IMR-90 (cell line): ENCODE measurements at regions not wholly inside any gene's neighbourhood (a gene's known extent, or its start where the extent isn't known, plus 50 kb on each side); places are given as distances from the start of the nearest gene placed in this dataset.

Source experiments
- BHLHE40 ChIP-seq: fragments of 150-350 bp; IDR thresholded peaks from 2 replicates; pipeline ENCODE4 v1.6.1; 2016; ENCODE audit warnings: mild to moderate bottlenecking, low read depth, low read length
- FOS ChIP-seq: fragments of 150-350 bp; IDR thresholded peaks from 2 replicates; pipeline ENCODE4 v1.6.1; 2016; ENCODE audit warnings: low read depth, low read length
- MAFK ChIP-seq: IDR thresholded peaks from 2 replicates; pipeline ENCODE4 v1.6.1; 2012; ENCODE audit warnings: low read depth, low read length, improper control_type of control experiment
- NFE2L2 ChIP-seq: fragments of 150-350 bp; IDR thresholded peaks from 2 replicates; pipeline ENCODE4 v1.6.1; 2016; ENCODE audit warnings: low read depth, mild to moderate bottlenecking, low read length
- POLR2A ChIP-seq: IDR thresholded peaks from 2 replicates; pipeline ENCODE4 v1.6.1; 2012; ENCODE audit warnings: mild to moderate bottlenecking, low read depth, low read length
- RAD21 ChIP-seq: IDR thresholded peaks from 2 replicates; pipeline ENCODE4 v1.6.1; 2012; ENCODE audit warnings: low read length, improper control_type of control experiment
- TF ChIP-seq, protein P1 (sequence below): conservative IDR thresholded peaks from 2 replicates; pipeline ENCODE4 v1.5.1; 2012; ENCODE audit warnings: mild to moderate bottlenecking, low read depth, low read length, improper control_type of control experiment
- TF ChIP-seq, protein P2 (sequence below): fragments of 150-350 bp; IDR thresholded peaks from 2 replicates; pipeline ENCODE4 v1.6.1; 2017; ENCODE audit warnings: mild to moderate bottlenecking, antibody characterized with exemption, low read length, low read depth

DNA sequence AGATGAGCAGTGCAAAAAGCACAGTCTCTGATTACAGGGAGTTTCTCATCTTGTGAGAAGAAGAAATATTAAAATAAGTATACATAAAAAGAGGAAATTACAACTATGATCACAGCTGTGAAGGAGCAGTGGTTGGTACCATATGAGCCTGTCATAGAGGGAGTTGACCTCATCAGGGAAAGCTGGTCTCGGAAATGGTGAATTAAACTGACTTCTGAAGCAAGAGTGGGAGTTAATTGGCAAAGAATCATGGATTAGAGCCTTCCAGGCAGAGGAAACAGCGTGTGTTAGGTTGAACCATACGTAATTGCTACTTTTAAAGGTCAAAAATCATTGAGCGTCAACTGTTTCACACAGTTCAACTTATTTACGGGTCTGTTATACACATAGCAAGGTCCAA lies 539.1 kb downstream of the EDEM1 start:
- TF ChIP-seq POLR2A (no peak), FOS (no peak), NFE2L2 (no peak), RAD21 (no peak), BHLHE40 (no peak), MAFK (no peak)
- TF ChIP-seq, protein P1, sequence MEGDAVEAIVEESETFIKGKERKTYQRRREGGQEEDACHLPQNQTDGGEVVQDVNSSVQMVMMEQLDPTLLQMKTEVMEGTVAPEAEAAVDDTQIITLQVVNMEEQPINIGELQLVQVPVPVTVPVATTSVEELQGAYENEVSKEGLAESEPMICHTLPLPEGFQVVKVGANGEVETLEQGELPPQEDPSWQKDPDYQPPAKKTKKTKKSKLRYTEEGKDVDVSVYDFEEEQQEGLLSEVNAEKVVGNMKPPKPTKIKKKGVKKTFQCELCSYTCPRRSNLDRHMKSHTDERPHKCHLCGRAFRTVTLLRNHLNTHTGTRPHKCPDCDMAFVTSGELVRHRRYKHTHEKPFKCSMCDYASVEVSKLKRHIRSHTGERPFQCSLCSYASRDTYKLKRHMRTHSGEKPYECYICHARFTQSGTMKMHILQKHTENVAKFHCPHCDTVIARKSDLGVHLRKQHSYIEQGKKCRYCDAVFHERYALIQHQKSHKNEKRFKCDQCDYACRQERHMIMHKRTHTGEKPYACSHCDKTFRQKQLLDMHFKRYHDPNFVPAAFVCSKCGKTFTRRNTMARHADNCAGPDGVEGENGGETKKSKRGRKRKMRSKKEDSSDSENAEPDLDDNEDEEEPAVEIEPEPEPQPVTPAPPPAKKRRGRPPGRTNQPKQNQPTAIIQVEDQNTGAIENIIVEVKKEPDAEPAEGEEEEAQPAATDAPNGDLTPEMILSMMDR = no peak
- TF ChIP-seq, protein P2, sequence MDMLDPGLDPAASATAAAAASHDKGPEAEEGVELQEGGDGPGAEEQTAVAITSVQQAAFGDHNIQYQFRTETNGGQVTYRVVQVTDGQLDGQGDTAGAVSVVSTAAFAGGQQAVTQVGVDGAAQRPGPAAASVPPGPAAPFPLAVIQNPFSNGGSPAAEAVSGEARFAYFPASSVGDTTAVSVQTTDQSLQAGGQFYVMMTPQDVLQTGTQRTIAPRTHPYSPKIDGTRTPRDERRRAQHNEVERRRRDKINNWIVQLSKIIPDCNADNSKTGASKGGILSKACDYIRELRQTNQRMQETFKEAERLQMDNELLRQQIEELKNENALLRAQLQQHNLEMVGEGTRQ = no peak
